GM19455 (cell line): ENCODE measurements at regions not wholly inside any gene's neighbourhood (a gene's known extent, or its start where the extent isn't known, plus 50 kb on each side); places are given as distances from the start of the nearest gene placed in this dataset.
A peak's percentile ranks its signal among the peaks of the same experiment; 100 is the strongest.

Experiments used
- ATAC-seq: cut with Tn5 transposase; IDR thresholded peaks from one replicate; pipeline ENCODE4 v1.9.1; 2021; ENCODE audit not compliant: unreplicated experiment

GRCh38 chr12:11565752-11566151, 83.7 kb upstream of the ETV6 start:
- no peak for ATAC-seq

- ATAC-seq: no peak
These were observed 81.2 kb upstream of the ETV6 start for GRCh38 chr12:11568155-11568761.

DNA sequence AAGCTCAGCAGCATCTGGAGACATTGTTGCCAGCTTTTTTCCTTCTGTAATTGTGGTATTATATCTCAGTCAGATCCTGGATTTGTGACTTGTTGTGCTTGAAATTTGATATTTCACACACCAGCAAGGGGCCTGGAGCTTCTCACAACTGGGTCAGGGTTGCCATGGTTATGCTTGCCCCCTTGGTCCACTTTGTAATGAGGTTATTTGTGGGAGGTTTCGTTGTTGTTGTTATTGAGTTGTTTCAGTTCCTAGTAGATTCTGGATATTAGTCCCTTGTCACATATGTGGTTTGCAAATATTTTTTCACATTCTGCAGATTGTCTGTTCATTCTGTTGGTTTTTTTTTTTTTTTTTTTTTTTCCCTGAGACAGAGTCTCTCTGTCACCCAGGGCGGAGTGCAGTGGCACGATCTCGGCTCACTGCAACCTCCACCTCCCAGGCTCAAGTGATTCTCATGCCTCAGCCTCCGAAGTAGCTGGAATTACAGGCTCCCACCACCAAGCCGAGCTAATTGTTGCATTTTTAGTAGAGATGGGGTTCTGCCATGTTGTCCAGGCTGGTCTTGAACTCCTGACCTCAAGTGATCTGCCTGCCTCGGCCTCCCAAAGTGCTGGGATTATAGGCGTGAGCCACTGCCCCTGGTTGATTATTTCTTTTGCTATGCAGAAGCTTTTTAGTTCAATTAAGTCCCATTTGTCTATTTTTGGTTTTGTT, 80.6 kb upstream of the ETV6 start:
- ATAC-seq: peak; percentile 94

DNA sequence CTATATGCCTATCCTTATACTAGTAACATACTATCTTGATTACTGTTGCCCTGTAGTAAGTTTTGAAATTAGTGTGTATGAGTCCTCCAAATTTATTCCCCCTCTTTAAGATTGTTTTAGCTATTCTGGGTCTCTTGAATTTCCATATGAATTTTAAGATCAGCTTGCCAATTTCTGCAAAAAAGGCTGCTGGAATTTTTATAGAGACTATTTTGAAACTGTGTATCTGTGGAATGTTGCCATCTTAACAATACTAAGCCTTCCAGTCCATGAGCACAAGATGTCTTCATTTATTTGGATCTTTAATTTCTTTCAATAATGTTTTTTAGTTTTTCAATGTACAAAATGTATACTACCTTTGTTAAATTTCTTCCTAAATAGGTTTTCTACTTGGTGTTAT, 79.8 kb upstream of the ETV6 start:
- no peak for ATAC-seq

DNA sequence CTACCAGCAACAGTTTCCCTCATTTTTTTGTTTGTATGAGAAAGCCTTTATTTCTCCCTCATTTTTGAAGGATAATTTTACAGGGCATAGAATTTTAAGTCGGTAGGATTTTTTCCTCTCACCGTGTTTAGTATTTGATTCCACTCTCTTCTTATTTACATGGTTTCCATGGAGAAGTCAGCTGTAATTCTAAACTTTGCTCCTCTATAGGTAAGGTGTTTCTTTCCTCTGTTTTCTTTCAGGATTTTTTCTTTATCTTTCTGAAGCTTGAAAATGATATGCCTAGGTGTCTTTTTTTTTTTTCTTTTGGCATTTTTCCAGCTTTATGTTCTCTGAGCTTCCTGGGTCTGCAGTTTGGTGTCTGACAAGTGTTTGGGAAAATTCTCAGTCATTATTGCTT, 75.6 kb upstream of the ETV6 start:
- no peak for ATAC-seq

DNA sequence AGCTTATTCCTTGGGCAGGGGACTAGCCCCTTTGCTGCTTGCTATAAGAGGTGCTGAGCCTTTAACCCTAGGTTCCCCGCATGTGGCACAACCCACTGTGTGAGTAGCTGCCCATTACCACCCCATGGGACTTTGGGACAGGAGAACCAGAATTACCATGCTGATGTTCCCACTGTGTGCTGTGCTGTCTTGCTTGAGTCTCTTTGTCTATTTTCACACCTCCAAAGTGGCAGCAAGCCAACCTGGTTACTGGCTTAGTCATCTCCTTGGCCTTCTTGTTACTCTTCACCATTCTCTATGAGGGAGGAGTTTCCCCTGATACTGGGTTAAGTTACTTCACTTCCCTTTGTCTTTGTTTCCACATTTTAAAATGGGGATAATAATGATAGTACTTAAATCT, 73.4 kb upstream of the ETV6 start:
- no peak for ATAC-seq

DNA sequence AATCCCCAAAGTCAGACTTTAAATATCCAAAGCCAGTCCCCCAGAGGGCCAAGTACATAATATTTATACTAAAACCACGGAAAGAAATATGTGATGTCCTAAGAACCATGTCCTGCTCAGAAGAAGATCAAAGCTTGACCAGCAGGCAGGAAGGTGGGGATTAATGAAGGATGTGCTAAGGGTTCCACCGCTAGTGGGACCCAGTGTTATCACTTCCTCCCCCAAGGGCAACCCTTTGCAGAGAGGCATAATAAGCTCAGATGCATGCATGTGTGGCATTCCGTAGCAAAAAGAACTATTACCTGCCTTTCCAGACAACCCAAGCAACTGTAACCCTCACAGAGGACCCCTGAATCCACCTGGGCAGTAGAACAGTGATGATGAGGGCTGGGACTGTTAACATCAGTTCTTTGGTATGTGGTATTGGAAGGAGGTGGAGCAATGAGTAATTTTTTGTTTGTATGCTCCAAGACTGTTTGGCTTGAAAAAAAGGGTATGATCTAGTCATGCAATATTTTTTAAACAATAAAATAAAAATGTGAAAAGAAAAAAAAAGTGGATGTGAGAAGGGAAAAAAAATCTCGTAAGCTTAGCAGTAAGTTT, 71.7 kb upstream of the ETV6 start:
- ATAC-seq: no peak

- ATAC-seq: peak; percentile 64
These were observed 70.9 kb upstream of the ETV6 start for GRCh38 chr12:11578461-11578993.

DNA sequence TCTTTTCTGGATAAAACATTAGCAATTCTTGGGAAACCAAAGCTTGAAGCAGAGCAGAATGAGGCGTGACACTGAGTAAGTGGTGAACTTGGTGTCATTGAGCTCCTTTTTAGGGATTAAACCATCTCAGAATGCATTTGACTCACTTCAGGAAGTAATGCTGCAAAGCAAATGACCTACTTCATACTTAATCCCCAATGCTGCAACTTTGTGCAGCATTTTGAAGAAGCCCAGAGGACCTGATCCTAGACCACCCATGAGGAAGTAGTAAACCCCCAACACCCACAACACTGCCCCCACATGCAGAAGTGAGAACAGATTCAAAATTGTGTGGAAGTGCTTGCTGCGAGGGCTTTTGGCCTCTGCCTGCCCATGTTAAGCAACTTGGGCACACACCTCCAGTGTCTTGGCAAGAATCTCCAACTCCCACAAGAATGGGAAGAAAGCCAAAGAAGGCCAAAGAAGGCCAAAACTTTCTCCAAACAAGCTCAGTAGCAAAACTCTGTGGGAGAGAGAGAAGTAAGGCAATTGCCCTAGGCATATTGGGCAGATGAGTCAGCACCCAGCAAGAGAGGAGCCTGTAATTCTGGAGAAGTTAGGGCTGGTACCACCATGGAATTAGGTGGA, 69.2 kb upstream of the ETV6 start:
- no peak for ATAC-seq

DNA sequence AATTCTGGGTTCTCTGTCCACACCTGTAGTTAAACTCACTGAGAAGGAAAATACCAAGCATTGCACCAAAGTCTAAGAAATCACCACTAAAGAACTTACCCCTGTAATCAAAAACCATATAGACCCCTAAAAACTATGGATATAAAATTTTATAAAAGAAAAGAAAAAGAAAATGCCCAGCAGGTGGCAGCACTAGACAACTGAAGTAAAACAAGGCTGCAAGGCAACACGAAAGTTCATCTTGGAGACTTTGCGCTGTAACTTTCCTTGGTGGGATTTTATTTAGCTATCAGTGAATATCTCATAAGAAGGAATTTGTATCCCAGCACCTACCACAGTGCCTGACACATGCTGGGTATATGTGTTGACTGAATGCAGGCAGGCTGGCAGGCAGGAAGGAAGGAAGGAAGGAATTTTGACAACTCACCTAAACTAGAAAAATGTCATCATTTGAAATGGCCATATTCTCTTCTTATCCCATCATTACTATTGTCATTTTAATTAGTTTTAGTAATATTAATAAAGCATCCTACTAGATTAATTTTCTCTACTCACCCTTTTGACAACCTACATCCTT, 68.2 kb upstream of the ETV6 start:
- no peak for ATAC-seq

DNA sequence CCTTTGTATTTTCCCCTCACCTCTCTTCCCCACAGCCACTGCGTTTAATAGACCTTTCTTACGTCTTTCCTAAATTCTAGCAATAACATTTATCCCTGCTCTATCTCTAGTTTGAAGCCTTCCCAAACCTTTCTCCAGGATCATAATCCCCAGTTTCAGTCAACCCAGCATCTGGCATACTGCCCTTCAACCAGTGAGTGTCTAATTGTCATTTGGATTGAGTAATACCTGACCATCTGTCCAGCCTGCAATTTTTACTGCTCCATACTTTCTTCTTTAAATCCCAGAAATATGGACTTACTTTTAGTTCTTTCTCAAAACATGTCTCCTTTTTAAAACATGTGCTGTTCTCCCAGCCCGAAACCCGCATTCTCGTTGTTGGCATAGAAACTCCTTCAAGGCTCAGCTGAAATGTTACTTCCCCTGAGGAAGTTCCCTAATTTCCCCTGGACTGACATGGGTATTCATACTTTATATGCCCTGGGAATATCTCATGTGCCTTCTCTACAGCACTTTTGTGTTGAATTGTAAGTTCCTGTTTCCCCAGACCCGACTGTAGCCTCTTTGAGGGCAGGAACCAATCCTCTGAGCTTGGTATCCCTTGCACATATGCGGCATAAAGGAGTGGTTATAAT, 65.1 kb upstream of the ETV6 start:
- no peak for ATAC-seq

- no peak for ATAC-seq
These were observed 57.0 kb upstream of the ETV6 start for GRCh38 chr12:11592484-11592883.

- ATAC-seq: no peak
These were observed 56.5 kb upstream of the ETV6 start for GRCh38 chr12:11593013-11593412.

DNA sequence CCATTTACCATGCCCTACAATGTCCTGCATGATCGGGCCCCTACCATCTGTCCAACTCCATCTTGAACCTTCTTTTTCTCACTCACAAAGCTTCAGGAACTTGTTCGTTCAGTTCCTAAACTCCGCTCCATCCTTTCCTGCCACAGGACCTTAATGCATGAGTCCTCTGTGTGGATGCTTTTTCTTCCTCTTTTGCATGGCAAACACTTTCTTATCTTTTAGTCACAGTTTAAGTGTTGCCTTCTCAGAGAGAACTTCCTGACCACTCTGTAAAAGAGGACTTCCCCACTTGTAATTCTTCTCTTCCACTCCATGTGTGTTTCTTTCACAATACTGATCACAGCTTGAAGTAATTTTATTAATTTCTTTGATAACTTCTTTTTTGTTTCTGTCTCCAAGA, 54.4 kb upstream of the ETV6 start:
- no peak for ATAC-seq

DNA sequence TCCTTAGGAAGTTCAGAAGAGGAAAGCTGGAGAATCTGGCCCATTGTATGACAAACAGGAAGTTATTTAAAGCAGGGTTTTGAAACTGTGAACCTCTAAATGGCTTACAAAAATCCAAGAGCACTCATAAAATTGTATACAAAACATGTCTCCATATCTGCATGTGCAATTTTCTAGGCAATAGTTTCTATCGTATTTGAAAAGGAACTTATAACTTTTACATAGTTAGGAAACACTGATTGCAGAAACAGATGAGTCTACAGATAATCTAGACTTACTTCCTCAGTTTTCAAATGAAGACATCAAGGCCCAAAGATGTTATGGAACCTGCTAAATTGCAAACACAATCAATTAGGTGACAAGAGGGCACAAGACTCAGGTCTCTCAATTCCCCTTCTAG, 53.3 kb upstream of the ETV6 start:
- no peak for ATAC-seq

DNA sequence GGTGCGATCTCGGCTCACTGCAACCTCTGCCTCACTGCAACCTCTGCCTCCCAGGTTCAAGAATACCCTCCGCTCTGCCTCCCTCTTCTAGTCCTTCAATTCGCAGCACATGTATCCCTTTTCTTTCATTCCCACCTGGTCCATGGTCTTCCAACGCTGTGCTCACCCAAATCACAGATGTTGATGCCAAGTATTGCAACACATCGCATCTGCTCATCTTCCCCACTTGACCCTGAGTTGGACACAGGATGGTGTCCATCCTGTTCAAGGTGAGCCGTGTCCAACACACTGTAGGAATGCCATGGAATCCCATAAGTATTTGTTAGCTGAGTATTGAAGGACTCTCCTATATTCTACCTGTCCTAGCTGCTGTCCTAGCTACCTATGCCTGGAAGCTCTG, 50.6 kb upstream of the ETV6 start:
- no peak for ATAC-seq
